HEK293T (cell line): ENCODE measurements at regions not wholly inside any gene's neighbourhood (a gene's known extent, or its start where the extent isn't known, plus 50 kb on each side); places are given as distances from the start of the nearest gene placed in this dataset.
A peak's percentile ranks its signal among the peaks of the same experiment; 100 is the strongest.

Experiments
- CTCF ChIA-PET: fragments of 350-600 bp; formaldehyde crosslinking; extraction: SDS; loops from one replicate; lab custom pipeline; 2021; ENCODE audit warnings: antibody characterized with exemption, inconsistent platforms; lab: Yijun Ruan, JAX
- POLR2A ChIA-PET: fragments of 350-600 bp; formaldehyde crosslinking; extraction: SDS; loops from one replicate; lab custom pipeline; 2020; ENCODE audit warnings: antibody characterized with exemption, inconsistent platforms; lab: Yijun Ruan, JAX
- DNase-seq: peaks from one replicate; pipeline ENCODE4 v3.0.0; 2012; ENCODE audit warnings: mixed read lengths; ENCODE audit errors: extremely low spot score
- ARNT ChIP-seq: fragments of 450-650 bp; IDR thresholded peaks from 2 replicates; pipeline ENCODE4 v1.6.1; 2017; ENCODE audit warnings: mild to moderate bottlenecking
- BHLHE40 ChIP-seq: fragments of 450-650 bp; IDR thresholded peaks from 2 replicates; pipeline ENCODE4 v1.6.1; 2016; ENCODE audit warnings: mild to moderate bottlenecking, moderate library complexity, borderline replicate concordance
- CTBP1 ChIP-seq: fragments of 450-650 bp; IDR thresholded peaks from 2 replicates; pipeline ENCODE4 v1.6.1; 2016; ENCODE audit warnings: borderline replicate concordance
- ELF4 ChIP-seq: fragments of 450-650 bp; IDR thresholded peaks from 2 replicates; pipeline ENCODE4 v1.6.1; 2017; ENCODE audit warnings: antibody characterized with exemption
- FOXA1 ChIP-seq: fragments of 450-650 bp; IDR thresholded peaks from 2 replicates; pipeline ENCODE4 v1.6.1; 2016; ENCODE audit warnings: mild to moderate bottlenecking
- FOXK2 ChIP-seq: fragments of 450-650 bp; IDR thresholded peaks from 2 replicates; pipeline ENCODE4 v1.6.1; 2016; ENCODE audit warnings: mild to moderate bottlenecking
- FOXM1 ChIP-seq: fragments of 450-650 bp; IDR thresholded peaks from 2 replicates; pipeline ENCODE4 v1.6.1; 2017; ENCODE audit warnings: mild to moderate bottlenecking, borderline replicate concordance
- HDGF ChIP-seq: fragments of 450-650 bp; IDR thresholded peaks from 2 replicates; pipeline ENCODE4 v1.6.1; 2017; ENCODE audit warnings: antibody characterized with exemption, borderline replicate concordance
- L3MBTL2 ChIP-seq: fragments of 450-650 bp; conservative IDR thresholded peaks from 2 replicates; pipeline ENCODE4 v1.6.1; 2016; ENCODE audit warnings: mild to moderate bottlenecking
- LEF1 ChIP-seq: fragments of 450-650 bp; IDR thresholded peaks from 2 replicates; pipeline ENCODE4 v1.6.1; 2017; ENCODE audit warnings: mild to moderate bottlenecking, borderline replicate concordance
- NFRKB ChIP-seq: fragments of 450-650 bp; IDR thresholded peaks from 2 replicates; pipeline ENCODE4 v1.6.1; 2016; ENCODE audit warnings: mild to moderate bottlenecking, moderate library complexity
- PKNOX1 ChIP-seq: fragments of 450-650 bp; IDR thresholded peaks from 2 replicates; pipeline ENCODE4 v1.6.1; 2016
- SP1 ChIP-seq: fragments of 450-650 bp; IDR thresholded peaks from 2 replicates; pipeline ENCODE4 v1.6.1; 2017
- SUZ12 ChIP-seq: fragments of 450-650 bp; IDR thresholded peaks from 2 replicates; pipeline ENCODE4 v1.6.1; 2016; ENCODE audit warnings: mild to moderate bottlenecking
- TARDBP ChIP-seq: fragments of 450-650 bp; IDR thresholded peaks from 2 replicates; pipeline ENCODE4 v1.6.1; 2016
- ZNF384 ChIP-seq: fragments of 450-650 bp; IDR thresholded peaks from 2 replicates; pipeline ENCODE4 v1.6.1; 2016

- CTCF ChIA-PET = no interaction called here
- DNase-seq = no peak
- POLR2A ChIA-PET = no interaction called here
- TF ChIP-seq NFRKB (no peak), LEF1 (no peak), ARNT (no peak)
These were observed 77.3 kb downstream of the UNCX start for GRCh38 chr7:1309996-1310395.

DNA sequence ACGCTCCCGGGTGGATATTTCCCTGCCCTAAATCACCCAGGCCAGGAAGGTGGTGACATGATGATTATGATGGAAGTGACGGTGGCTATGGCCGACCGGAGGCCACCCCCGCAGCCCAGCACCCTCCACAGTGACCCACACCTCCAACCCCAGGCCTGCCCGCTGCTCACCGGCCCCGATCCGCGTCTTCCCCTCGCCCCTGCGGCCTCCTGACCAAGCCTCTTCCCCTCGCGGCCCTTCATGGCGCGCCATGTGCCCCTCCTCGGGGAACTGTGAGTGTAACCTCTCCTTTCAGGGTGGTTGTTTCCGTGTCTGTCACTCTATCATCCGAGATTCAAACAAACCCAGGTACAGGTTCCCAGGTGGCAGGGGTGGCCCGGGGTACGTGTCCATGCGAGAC is 78.3 kb downstream of the UNCX start:
- POLR2A ChIA-PET = no interaction called here
- no peak for DNase-seq
- CTCF ChIA-PET = no interaction called here

GRCh38 chr7:1311406-1312135 is 78.9 kb downstream of the UNCX start:
- ChIA-PET CTCF (no interaction called here), POLR2A (no interaction called here)
- no peak for DNase-seq
- TF ChIP-seq NFRKB = no peak
- no peak for TF ChIP-seq ARNT
- TF ChIP-seq ZNF384 = no peak
- no peak for TF ChIP-seq L3MBTL2
- no peak for TF ChIP-seq TARDBP
- no peak for TF ChIP-seq SUZ12
- no peak for TF ChIP-seq PKNOX1
- TF ChIP-seq FOXK2 = no peak
- no peak for TF ChIP-seq HDGF
- no peak for TF ChIP-seq SP1
- TF ChIP-seq LEF1 = no peak
- no peak for TF ChIP-seq ELF4
- TF ChIP-seq FOXM1 = no peak
- TF ChIP-seq FOXA1 = no peak

More for the DNA sequence above, 78.3 kb downstream of the UNCX start:
- TF ChIP-seq LEF1 = no peak
- TF ChIP-seq ZNF384 = no peak
- TF ChIP-seq SP1 = no peak
- no peak for TF ChIP-seq NFRKB
- TF ChIP-seq L3MBTL2 = no peak
- no peak for TF ChIP-seq HDGF
- no peak for TF ChIP-seq ARNT
- TF ChIP-seq FOXA1 = no peak
- TF ChIP-seq PKNOX1 = no peak
- no peak for TF ChIP-seq FOXM1
- no peak for TF ChIP-seq CTBP1
- no peak for TF ChIP-seq BHLHE40

DNA sequence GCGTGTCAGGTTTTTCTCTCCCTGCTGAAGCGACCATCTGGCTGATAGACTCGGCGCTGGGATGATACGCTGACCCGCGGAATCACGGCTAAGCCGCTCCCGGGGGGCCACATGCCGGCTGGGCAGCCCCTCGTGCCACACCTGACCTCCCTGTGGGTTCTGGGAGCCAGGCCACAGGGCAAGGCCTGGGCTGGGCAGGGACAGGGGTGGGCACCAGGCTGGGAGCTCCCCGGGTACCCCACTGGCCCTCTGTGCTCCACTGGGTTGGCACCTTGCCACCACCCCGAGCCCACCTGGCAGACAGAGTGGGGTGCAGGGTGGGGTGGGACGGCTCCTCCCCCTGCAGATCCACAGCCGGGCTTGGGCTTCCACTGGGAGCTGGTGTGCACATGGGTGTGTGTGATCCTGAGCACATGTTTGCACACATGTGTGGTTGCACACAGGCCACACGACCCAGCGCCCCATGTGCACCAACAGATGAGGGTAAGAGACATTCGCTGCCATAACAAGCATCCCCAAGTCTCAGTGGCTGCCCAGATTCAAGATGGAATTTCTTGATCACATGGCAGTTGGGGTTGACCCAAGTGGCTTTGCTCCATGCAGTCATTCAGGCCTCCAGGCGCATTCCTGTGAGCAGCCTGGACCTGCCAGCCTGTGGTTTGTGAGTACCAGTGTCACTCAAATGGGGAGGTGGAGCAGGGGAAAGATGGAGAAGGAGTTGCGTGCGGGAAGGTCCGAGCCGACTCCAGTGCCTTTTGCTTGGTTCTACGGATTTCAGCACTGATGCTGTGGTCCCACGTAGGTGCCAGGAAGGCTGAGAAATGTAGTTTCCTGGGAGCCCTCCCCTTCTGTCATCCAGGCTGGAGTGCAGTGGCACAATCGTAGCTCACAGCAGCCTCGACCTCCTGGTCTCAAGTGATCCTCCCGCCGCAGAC is 79.7 kb downstream of the UNCX start:
- POLR2A ChIA-PET = no interaction called here
- CTCF ChIA-PET = no interaction called here
- no peak for DNase-seq
- TF ChIP-seq FOXK2 = no peak
- TF ChIP-seq PKNOX1 = peak; percentile 72

DNA sequence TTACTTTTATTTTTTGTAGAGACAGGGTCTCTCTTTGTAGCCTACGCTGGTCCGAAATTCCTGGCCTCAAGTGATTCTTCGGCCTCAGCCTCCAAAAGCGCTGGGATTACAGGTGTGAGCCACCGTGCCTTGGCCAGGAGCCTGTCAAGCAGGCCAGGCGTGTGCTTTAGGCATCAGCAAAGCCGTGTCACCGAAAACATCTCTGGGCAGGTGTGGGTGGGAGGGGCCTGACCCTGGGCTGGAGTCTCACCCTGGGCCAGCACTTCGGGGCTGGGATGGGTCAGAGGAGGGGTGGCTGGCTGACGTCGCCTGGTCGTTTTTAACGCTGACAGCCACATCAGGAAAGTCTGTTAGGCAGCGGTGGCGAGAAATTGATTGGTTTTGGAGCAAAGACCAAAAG is 80.9 kb downstream of the UNCX start:
- TF ChIP-seq ARNT (no peak), CTBP1 (no peak), SUZ12 (no peak), ZNF384 (no peak), HDGF (no peak), FOXM1 (no peak), PKNOX1 (no peak), SP1 (no peak), BHLHE40 (no peak), TARDBP (no peak), FOXK2 (no peak)
- CTCF ChIA-PET = no interaction called here
- POLR2A ChIA-PET = no interaction called here
- no peak for DNase-seq
